ENCODE measurements at regions not wholly inside any gene's neighbourhood (a gene's known extent, or its start where the extent isn't known, plus 50 kb on each side); places are given as distances from the start of the nearest gene placed in this dataset.
A peak's percentile ranks its signal among the peaks of the same experiment; 100 is the strongest.

DNA sequence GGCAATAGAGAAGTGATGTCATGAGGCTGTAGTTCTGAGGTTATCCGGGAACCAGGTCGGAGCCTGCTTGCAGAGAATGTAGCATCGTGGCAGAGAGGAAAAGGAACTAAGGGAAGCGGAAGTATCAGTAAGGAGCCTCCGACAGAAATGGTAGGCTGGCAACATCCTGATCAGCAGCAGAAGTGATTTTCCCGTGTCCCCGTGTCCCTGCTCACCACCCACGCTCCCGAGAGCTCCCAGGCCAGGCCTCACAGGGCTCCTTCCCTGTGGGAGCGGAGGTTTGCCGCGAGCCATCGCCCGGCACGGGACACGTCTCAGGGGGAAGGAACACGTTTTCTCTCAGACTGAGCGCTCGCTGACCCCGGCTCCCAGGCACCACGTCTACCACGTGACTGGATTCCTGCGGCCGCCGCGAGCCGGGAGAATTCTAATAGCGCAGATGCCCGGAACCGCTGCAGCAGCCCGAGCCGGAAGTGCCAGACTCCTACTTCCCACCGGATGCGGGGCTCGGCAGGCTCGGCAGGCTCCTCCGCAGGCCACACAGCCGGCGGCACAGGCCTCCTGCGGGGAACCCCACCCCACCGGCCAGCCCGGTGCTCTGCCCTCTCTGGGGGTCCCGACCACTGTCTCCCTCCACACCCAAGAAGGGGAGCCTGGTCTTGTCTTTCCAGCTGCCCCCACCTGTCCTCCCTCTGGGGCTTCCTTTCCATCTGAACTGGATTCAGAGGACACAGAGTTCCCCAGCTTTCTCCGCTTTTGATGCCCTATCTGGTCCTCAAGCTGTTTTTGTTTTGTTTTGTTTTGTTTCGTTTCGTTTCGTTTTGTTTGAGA, 99.3 kb downstream of the BDH1 start:
- TF ChIP-seq, protein P1, sequence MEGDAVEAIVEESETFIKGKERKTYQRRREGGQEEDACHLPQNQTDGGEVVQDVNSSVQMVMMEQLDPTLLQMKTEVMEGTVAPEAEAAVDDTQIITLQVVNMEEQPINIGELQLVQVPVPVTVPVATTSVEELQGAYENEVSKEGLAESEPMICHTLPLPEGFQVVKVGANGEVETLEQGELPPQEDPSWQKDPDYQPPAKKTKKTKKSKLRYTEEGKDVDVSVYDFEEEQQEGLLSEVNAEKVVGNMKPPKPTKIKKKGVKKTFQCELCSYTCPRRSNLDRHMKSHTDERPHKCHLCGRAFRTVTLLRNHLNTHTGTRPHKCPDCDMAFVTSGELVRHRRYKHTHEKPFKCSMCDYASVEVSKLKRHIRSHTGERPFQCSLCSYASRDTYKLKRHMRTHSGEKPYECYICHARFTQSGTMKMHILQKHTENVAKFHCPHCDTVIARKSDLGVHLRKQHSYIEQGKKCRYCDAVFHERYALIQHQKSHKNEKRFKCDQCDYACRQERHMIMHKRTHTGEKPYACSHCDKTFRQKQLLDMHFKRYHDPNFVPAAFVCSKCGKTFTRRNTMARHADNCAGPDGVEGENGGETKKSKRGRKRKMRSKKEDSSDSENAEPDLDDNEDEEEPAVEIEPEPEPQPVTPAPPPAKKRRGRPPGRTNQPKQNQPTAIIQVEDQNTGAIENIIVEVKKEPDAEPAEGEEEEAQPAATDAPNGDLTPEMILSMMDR (IDR thresholded peaks at IDR 0.05; ENCODE audit: low read depth, low read length, missing input control), result no peak
- TF ChIP-seq, protein P2, sequence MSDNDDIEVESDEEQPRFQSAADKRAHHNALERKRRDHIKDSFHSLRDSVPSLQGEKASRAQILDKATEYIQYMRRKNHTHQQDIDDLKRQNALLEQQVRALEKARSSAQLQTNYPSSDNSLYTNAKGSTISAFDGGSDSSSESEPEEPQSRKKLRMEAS (IDR thresholded peaks at IDR 0.05), result peak; percentile 98
- TF ChIP-seq TAF1 (conservative IDR thresholded peaks at IDR 0.05) (peak; percentile 76), EGR1 (IDR thresholded peaks at IDR 0.05; ENCODE audit: low read depth in 2 of 2) (peak; percentile 88 to 91), NR2F2 (IDR thresholded peaks at IDR 0.05) (no peak), HNF4A (conservative IDR thresholded peaks at IDR 0.05) (peak in 1 of 2 donors; percentile 21), YY1 (IDR thresholded peaks at IDR 0.05) (peak; percentile 77), GABPA (IDR thresholded peaks at IDR 0.05 in 1 of 2, conservative IDR thresholded peaks at IDR 0.05 in 1 of 2) (peak; percentile 77 to 90), RXRA (IDR thresholded peaks at IDR 0.05) (peak; percentile 64 to 72)
- TF ChIP-seq, protein P3, sequence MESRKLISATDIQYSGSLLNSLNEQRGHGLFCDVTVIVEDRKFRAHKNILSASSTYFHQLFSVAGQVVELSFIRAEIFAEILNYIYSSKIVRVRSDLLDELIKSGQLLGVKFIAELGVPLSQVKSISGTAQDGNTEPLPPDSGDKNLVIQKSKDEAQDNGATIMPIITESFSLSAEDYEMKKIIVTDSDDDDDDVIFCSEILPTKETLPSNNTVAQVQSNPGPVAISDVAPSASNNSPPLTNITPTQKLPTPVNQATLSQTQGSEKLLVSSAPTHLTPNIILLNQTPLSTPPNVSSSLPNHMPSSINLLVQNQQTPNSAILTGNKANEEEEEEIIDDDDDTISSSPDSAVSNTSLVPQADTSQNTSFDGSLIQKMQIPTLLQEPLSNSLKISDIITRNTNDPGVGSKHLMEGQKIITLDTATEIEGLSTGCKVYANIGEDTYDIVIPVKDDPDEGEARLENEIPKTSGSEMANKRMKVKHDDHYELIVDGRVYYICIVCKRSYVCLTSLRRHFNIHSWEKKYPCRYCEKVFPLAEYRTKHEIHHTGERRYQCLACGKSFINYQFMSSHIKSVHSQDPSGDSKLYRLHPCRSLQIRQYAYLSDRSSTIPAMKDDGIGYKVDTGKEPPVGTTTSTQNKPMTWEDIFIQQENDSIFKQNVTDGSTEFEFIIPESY (IDR thresholded peaks at IDR 0.05), result no peak
- TF ChIP-seq, protein P4, sequence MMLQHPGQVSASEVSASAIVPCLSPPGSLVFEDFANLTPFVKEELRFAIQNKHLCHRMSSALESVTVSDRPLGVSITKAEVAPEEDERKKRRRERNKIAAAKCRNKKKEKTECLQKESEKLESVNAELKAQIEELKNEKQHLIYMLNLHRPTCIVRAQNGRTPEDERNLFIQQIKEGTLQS (IDR thresholded peaks at IDR 0.05), result no peak
- TF ChIP-seq, protein P5, sequence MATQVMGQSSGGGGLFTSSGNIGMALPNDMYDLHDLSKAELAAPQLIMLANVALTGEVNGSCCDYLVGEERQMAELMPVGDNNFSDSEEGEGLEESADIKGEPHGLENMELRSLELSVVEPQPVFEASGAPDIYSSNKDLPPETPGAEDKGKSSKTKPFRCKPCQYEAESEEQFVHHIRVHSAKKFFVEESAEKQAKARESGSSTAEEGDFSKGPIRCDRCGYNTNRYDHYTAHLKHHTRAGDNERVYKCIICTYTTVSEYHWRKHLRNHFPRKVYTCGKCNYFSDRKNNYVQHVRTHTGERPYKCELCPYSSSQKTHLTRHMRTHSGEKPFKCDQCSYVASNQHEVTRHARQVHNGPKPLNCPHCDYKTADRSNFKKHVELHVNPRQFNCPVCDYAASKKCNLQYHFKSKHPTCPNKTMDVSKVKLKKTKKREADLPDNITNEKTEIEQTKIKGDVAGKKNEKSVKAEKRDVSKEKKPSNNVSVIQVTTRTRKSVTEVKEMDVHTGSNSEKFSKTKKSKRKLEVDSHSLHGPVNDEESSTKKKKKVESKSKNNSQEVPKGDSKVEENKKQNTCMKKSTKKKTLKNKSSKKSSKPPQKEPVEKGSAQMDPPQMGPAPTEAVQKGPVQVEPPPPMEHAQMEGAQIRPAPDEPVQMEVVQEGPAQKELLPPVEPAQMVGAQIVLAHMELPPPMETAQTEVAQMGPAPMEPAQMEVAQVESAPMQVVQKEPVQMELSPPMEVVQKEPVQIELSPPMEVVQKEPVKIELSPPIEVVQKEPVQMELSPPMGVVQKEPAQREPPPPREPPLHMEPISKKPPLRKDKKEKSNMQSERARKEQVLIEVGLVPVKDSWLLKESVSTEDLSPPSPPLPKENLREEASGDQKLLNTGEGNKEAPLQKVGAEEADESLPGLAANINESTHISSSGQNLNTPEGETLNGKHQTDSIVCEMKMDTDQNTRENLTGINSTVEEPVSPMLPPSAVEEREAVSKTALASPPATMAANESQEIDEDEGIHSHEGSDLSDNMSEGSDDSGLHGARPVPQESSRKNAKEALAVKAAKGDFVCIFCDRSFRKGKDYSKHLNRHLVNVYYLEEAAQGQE (IDR thresholded peaks at IDR 0.05), result no peak

All from liver (tissue), 3 donors.